H9 (cell line): ENCODE measurements at regions not wholly inside any gene's neighbourhood (a gene's known extent, or its start where the extent isn't known, plus 50 kb on each side); places are given as distances from the start of the nearest gene placed in this dataset.

Source experiments
- DNase-seq: peaks from one replicate; pipeline ENCODE4 v3.0.0-alpha.2; 2017
- H2AFZ ChIP-seq: one replicate; pipeline ENCODE4 v1.6.1; 2013; ENCODE audit warnings: mild to moderate bottlenecking, low read length, control low read depth, moderate library complexity
- H2AK5ac ChIP-seq: 2 replicates; pipeline ENCODE4 v1.6.1; 2013; ENCODE audit warnings: low read length, control low read depth, mixed read lengths; ENCODE audit not compliant: insufficient read length
- H2BK120ac ChIP-seq: one replicate; pipeline ENCODE4 v1.6.1; 2013; ENCODE audit warnings: low read depth, mild to moderate bottlenecking, low read length, control low read depth, inconsistent platforms; ENCODE audit not compliant: poor library complexity, severe bottlenecking
- H2BK12ac ChIP-seq: 2 replicates; pipeline ENCODE4 v1.6.1; 2013; ENCODE audit warnings: low read length, control low read depth, mixed read lengths, low read depth; ENCODE audit not compliant: insufficient read length
- H2BK15ac ChIP-seq: 2 replicates; pipeline ENCODE4 v1.6.1; 2013; ENCODE audit warnings: low read depth, low read length, control low read depth
- H2BK20ac ChIP-seq: one replicate; pipeline ENCODE4 v1.6.1; 2013; ENCODE audit warnings: low read depth, mild to moderate bottlenecking, low read length, control low read depth, inconsistent platforms; ENCODE audit not compliant: poor library complexity, severe bottlenecking
- H2BK5ac ChIP-seq: 2 replicates; pipeline ENCODE4 v1.6.1; 2013; ENCODE audit warnings: low read length, control low read depth, mixed read lengths; ENCODE audit not compliant: insufficient read length
- H3K14ac ChIP-seq: 2 replicates; pipeline ENCODE4 v1.6.1; 2013; ENCODE audit warnings: low read length, control low read depth; ENCODE audit not compliant: insufficient read depth
- H3K18ac ChIP-seq: 2 replicates; pipeline ENCODE4 v1.6.1; 2013; ENCODE audit warnings: low read depth, mild to moderate bottlenecking, mixed read lengths, low read length, control low read depth; ENCODE audit not compliant: insufficient read length
- H3K23ac ChIP-seq: 2 replicates; pipeline ENCODE4 v1.6.1; 2013; ENCODE audit warnings: low read length, control low read depth, mixed read lengths, low read depth; ENCODE audit not compliant: insufficient read length
- H3K23me2 ChIP-seq: 2 replicates; pipeline ENCODE4 v1.6.1; 2013; ENCODE audit warnings: low read depth, mild to moderate bottlenecking, mixed read lengths, low read length, control low read depth; ENCODE audit not compliant: insufficient read length, poor library complexity, severe bottlenecking
- H3K27ac ChIP-seq: 2 replicates; pipeline ENCODE4 v1.5.1; 2013; ENCODE audit warnings: low read length, control low read depth, mixed read lengths, low read depth; ENCODE audit not compliant: insufficient read length
- H3K27me3 ChIP-seq: 2 replicates; pipeline ENCODE4 v1.6.1; 2013; ENCODE audit warnings: low read length, control low read depth, inconsistent platforms; ENCODE audit not compliant: insufficient read depth
- H3K4ac ChIP-seq: 2 replicates; pipeline ENCODE4 v1.6.1; 2013; ENCODE audit warnings: low read depth, mild to moderate bottlenecking, control low read depth, inconsistent platforms, low read length, moderate library complexity
- H3K4me1 ChIP-seq: 2 replicates; pipeline ENCODE4 v1.6.1; 2013; ENCODE audit warnings: low read length, control low read depth, inconsistent platforms; ENCODE audit not compliant: insufficient read depth
- H3K4me2 ChIP-seq: 2 replicates; pipeline ENCODE4 v1.6.1; 2013; ENCODE audit warnings: low read length, control low read depth, mixed read lengths; ENCODE audit not compliant: insufficient read length, insufficient read depth
- H3K56ac ChIP-seq: 2 replicates; pipeline ENCODE4 v1.6.1; 2013; ENCODE audit warnings: low read depth, mild to moderate bottlenecking, mixed read lengths, low read length, control low read depth; ENCODE audit not compliant: insufficient read length
- H3K79me1 ChIP-seq: 2 replicates; pipeline ENCODE4 v1.6.1; 2013; ENCODE audit warnings: low read depth, mild to moderate bottlenecking, moderate library complexity, low read length, control low read depth, inconsistent platforms; ENCODE audit not compliant: insufficient read depth, poor library complexity, severe bottlenecking
- H3K79me2 ChIP-seq: 2 replicates; pipeline ENCODE4 v1.6.1; 2013; ENCODE audit warnings: low read length, control low read depth, inconsistent platforms; ENCODE audit not compliant: insufficient read depth
- H3K9ac ChIP-seq: 2 replicates; pipeline ENCODE4 v1.6.1; 2013; ENCODE audit warnings: low read length, control low read depth, mixed read lengths; ENCODE audit not compliant: insufficient read length; ENCODE audit errors: extremely low read depth
- H3K9me3 ChIP-seq: one replicate; pipeline ENCODE4 v1.6.1; 2013; ENCODE audit warnings: low read depth, low read length, inconsistent platforms; ENCODE audit not compliant: control insufficient read depth
- H3T11ph ChIP-seq: one replicate; pipeline ENCODE4 v1.6.1; 2013; ENCODE audit warnings: mild to moderate bottlenecking, low read length, control low read depth, inconsistent platforms
- H4K20me1 ChIP-seq: one replicate; pipeline ENCODE4 v1.6.1; 2013; ENCODE audit not compliant: control insufficient read depth, insufficient read length, insufficient read depth
- H4K5ac ChIP-seq: 2 replicates; pipeline ENCODE4 v1.6.1; 2013; ENCODE audit warnings: low read depth, mild to moderate bottlenecking, mixed read lengths, low read length, control low read depth; ENCODE audit not compliant: insufficient read length
- H4K8ac ChIP-seq: replicated peaks from 2 replicates; pipeline ENCODE4 v1.6.1; 2013; ENCODE audit warnings: low read length, control low read depth, mixed read lengths, low read depth; ENCODE audit not compliant: insufficient read length
- H4K91ac ChIP-seq: 2 replicates; pipeline ENCODE4 v1.6.1; 2013; ENCODE audit warnings: low read depth, mild to moderate bottlenecking, moderate library complexity, mixed read lengths, low read length, control low read depth; ENCODE audit not compliant: insufficient read length
- H3K27ac Mint-ChIP-seq, 3 experiments: 2 replicates in 2 of 3; 3 replicates in 1 of 3; pipeline ENCODE4 v1.8.0; 2020 to 2021; ENCODE audit warnings: mixed read lengths in 3 of 3, mild to moderate bottlenecking in 1 of 3, moderate library complexity in 1 of 3
- H3K27me3 Mint-ChIP-seq: 2 replicates; pipeline ENCODE4 v1.8.0; 2021; ENCODE audit warnings: low read depth, mild to moderate bottlenecking, moderate library complexity, mixed read lengths
- H3K36me3 Mint-ChIP-seq, 3 experiments: 2 replicates in 2 of 3; 3 replicates in 1 of 3; pipeline ENCODE4 v1.8.0; 2020 to 2021; ENCODE audit warnings: low read depth in 3 of 3, mixed read lengths in 3 of 3; ENCODE audit not compliant: insufficient read depth in 1 of 3
- H3K4me1 Mint-ChIP-seq, 2 experiments: 2 replicates each; pipeline ENCODE4 v1.8.0; 2020; ENCODE audit warnings: mixed read lengths in 2 of 2
- H3K4me3 Mint-ChIP-seq, 2 experiments: 2 replicates in 1 of 2; 3 replicates in 1 of 2; pipeline ENCODE4 v1.8.0; 2020 to 2021; ENCODE audit warnings: mild to moderate bottlenecking in 2 of 2, mixed read lengths in 2 of 2, moderate library complexity in 1 of 2
- H3K9me3 Mint-ChIP-seq, 2 experiments: 2 replicates in 1 of 2; 3 replicates in 1 of 2; pipeline ENCODE4 v1.8.0; 2020; ENCODE audit warnings: mild to moderate bottlenecking in 2 of 2, mixed read lengths in 2 of 2, moderate library complexity in 1 of 2
- CTCF ChIP-seq: fragments of 200-600 bp; sonication (generic); conservative IDR thresholded peaks from 3 replicates; pipeline ENCODE4 v1.8.0; 2021; ENCODE audit warnings: antibody characterized with exemption, mild to moderate bottlenecking
- WGBS: extraction: QIAGEN DNeasy Blood & Tissue Kit; methylation state at CpG from one replicate; pipeline ENCODE4 v1.1.7; 2013; ENCODE audit warnings: missing lambda C conversion rate, low lambda C conversion rate, mixed read lengths; ENCODE audit not compliant: insufficient read length; ENCODE audit errors: extremely low coverage; 5-methylcytosine and 5-hydroxymethylcytosine counted together

- no peak overlapping the region for H4K5ac ChIP-seq
- DNase-seq, result no peak
- TF ChIP-seq CTCF, result no peak
- H3K23ac ChIP-seq, result no peak overlapping the region
- H2BK5ac ChIP-seq, result no peak overlapping the region
- H2AK5ac ChIP-seq, result no peak overlapping the region
- H3K27me3 ChIP-seq, result no peaks in the 10 kb centered on the region
- H3K4ac ChIP-seq, result no peak overlapping the region
- no peak overlapping the region for H3K27ac ChIP-seq
- H3K4me2 ChIP-seq, result no peak overlapping the region
- H3K14ac ChIP-seq, result no peak overlapping the region
- peaks cover 0 to under 1% of the 10 kb centered on the region in 2 experiments; a peak in 1 of 5 replicates for H3K9me3 Mint-ChIP-seq
- H3K36me3 Mint-ChIP-seq, result no peaks in the 10 kb centered on the region; a peak in 1 of 7 replicates
- H3K4me1 Mint-ChIP-seq, result peaks cover 27 to 30% of the 10 kb centered on the region in 2 experiments
- H4K8ac ChIP-seq, result no peak overlapping the region
- no peak overlapping the region for H3K9ac ChIP-seq
- H3K4me1 ChIP-seq, result peaks cover 6% of the 10 kb centered on the region; the same call in 1 of the 2 replicates
- H4K91ac ChIP-seq, result no peak overlapping the region
- no peak overlapping the region for H2BK12ac ChIP-seq
- no peaks in the 10 kb centered on the region for H3K23me2 ChIP-seq
- H3K27me3 Mint-ChIP-seq, result no peaks in the 10 kb centered on the region
- no peak overlapping the region for H2BK20ac ChIP-seq
- H4K20me1 ChIP-seq, result no peaks in the 10 kb centered on the region
- no peak overlapping the region for H3K18ac ChIP-seq
- no peak overlapping the region for H2BK120ac ChIP-seq
- no peaks in the 10 kb centered on the region for H3K79me2 ChIP-seq
- no peak overlapping the region for H3K27ac Mint-ChIP-seq
- H3K56ac ChIP-seq, result no peak overlapping the region
- no peak overlapping the region for H3T11ph ChIP-seq
- H3K4me3 Mint-ChIP-seq, result no peak overlapping the region
- H2AFZ ChIP-seq, result no peak overlapping the region
- H3K9me3 ChIP-seq, result no peaks in the 10 kb centered on the region
- WGBS, result no CpG with 5 or more reads among the region's 2 CpGs
- H2BK15ac ChIP-seq, result no peak overlapping the region
- H3K79me1 ChIP-seq, result no peaks in the 10 kb centered on the region
These were observed 367.7 kb upstream of the PPP2R3A start for GRCh38 chr3:135597855-135598254.
